Osteoblast (primary cell): ENCODE measurements at regions not wholly inside any gene's neighbourhood (a gene's known extent, or its start where the extent isn't known, plus 50 kb on each side); places are given as distances from the start of the nearest gene placed in this dataset.

Experiments used
- DNase-seq: peaks from one replicate; pipeline ENCODE4 v3.0.0; 2011; ENCODE audit warnings: low spot score, mixed read lengths; ENCODE audit not compliant: insufficient read length; ENCODE audit errors: missing footprints
- H2AFZ ChIP-seq: 2 replicates; pipeline ENCODE4 v1.6.0; 2011; ENCODE audit warnings: mild to moderate bottlenecking, low read length
- H3K27ac ChIP-seq: 2 replicates; pipeline ENCODE4 v1.5.1; 2011; ENCODE audit warnings: mild to moderate bottlenecking, low read depth, low read length, moderate library complexity
- H3K27me3 ChIP-seq: 2 replicates; pipeline ENCODE4 v1.6.0; 2012; ENCODE audit warnings: mild to moderate bottlenecking, control low read depth, inconsistent platforms, low read length, moderate library complexity; ENCODE audit not compliant: insufficient read depth
- H3K36me3 ChIP-seq: 2 replicates; pipeline ENCODE4 v1.5.1; 2011; ENCODE audit warnings: mild to moderate bottlenecking, low read length, control low read depth, moderate library complexity; ENCODE audit not compliant: insufficient read depth
- H3K4me1 ChIP-seq: 2 replicates; pipeline ENCODE4 v1.5.1; 2011; ENCODE audit warnings: mild to moderate bottlenecking, low read length, control low read depth, moderate library complexity; ENCODE audit not compliant: insufficient read depth
- H3K4me2 ChIP-seq: 2 replicates; pipeline ENCODE4 v1.6.0; 2011; ENCODE audit warnings: mild to moderate bottlenecking, low read length; ENCODE audit not compliant: insufficient read depth
- H3K4me3 ChIP-seq: fragments of 200-600 bp; sonication (generic); 3 replicates; pipeline ENCODE4 v1.5.1; 2012; ENCODE audit warnings: mild to moderate bottlenecking, low read length, inconsistent platforms; ENCODE audit not compliant: insufficient read depth
- H3K79me2 ChIP-seq: 2 replicates; pipeline ENCODE4 v1.6.0; 2012; ENCODE audit warnings: mild to moderate bottlenecking, low read length, control low read depth, inconsistent platforms; ENCODE audit not compliant: insufficient read depth
- H3K9me3 ChIP-seq: 2 replicates; pipeline ENCODE4 v1.5.1; 2011; ENCODE audit warnings: low read depth, low read length, control low read depth
- H4K20me1 ChIP-seq: 2 replicates; pipeline ENCODE4 v1.6.0; 2012; ENCODE audit warnings: mild to moderate bottlenecking, low read length, control low read depth; ENCODE audit not compliant: insufficient read depth
- CTCF ChIP-seq: IDR thresholded peaks from 2 replicates; pipeline ENCODE4 v1.5.1; 2011; ENCODE audit warnings: mild to moderate bottlenecking, low read depth, low read length, moderate library complexity; ENCODE audit errors: extremely low read depth

- Histone ChIP-seq H2AFZ (no peak overlapping the region), H3K4me1 (no peaks in the 10 kb centered on the region), H3K79me2 (no peaks in the 10 kb centered on the region), H3K27me3 (peaks cover 7% of the 10 kb centered on the region), H3K36me3 (no peaks in the 10 kb centered on the region), H3K27ac (no peak overlapping the region), H3K9me3 (no peaks in the 10 kb centered on the region), H3K4me2 (no peak overlapping the region), H4K20me1 (no peaks in the 10 kb centered on the region), H3K4me3 (no peak overlapping the region)
- DNase-seq: no peak
- TF ChIP-seq CTCF: no peak
Measured at GRCh38 chr15:78697449-78697848, 56.4 kb upstream of the CHRNB4 start.

- H3K27me3 ChIP-seq: peaks cover 10% of the 10 kb centered on the region
- no peaks in the 10 kb centered on the region for H4K20me1 ChIP-seq
- no peak for TF ChIP-seq CTCF
- no peaks in the 10 kb centered on the region for H3K36me3 ChIP-seq
- no peaks in the 10 kb centered on the region for H3K4me1 ChIP-seq
- DNase-seq: no peak
- no peak overlapping the region for H3K4me3 ChIP-seq
- H3K27ac ChIP-seq: no peak overlapping the region
- no peaks in the 10 kb centered on the region for H3K9me3 ChIP-seq
- H2AFZ ChIP-seq: no peak overlapping the region
- no peaks in the 10 kb centered on the region for H3K79me2 ChIP-seq
- H3K4me2 ChIP-seq: no peak overlapping the region
Measured at GRCh38 chr15:78696436-78696835, 55.4 kb upstream of the CHRNB4 start.

GRCh38 chr15:78695854-78696253 lies 54.8 kb upstream of the CHRNB4 start:
- TF ChIP-seq CTCF: no peak
- H3K9me3 ChIP-seq: no peaks in the 10 kb centered on the region
- no peaks in the 10 kb centered on the region for H3K36me3 ChIP-seq
- DNase-seq: no peak
- H3K27me3 ChIP-seq: peaks cover 13% of the 10 kb centered on the region
- no peak overlapping the region for H3K27ac ChIP-seq
- no peaks in the 10 kb centered on the region for H3K4me1 ChIP-seq
- no peak overlapping the region for H3K4me2 ChIP-seq
- no peak overlapping the region for H3K4me3 ChIP-seq
- H3K79me2 ChIP-seq: no peaks in the 10 kb centered on the region
- H2AFZ ChIP-seq: no peak overlapping the region
- H4K20me1 ChIP-seq: no peaks in the 10 kb centered on the region

GRCh38 chr15:78695046-78695671 lies 54.1 kb upstream of the CHRNB4 start:
- TF ChIP-seq CTCF: no peak
- DNase-seq: no peak
- no peak overlapping the region for H2AFZ ChIP-seq
- no peak overlapping the region for H3K27ac ChIP-seq
- no peaks in the 10 kb centered on the region for H3K36me3 ChIP-seq
- no peak overlapping the region for H3K4me3 ChIP-seq
- H3K4me1 ChIP-seq: no peaks in the 10 kb centered on the region
- peaks cover 13% of the 10 kb centered on the region for H3K27me3 ChIP-seq
- H3K4me2 ChIP-seq: no peak overlapping the region
- no peaks in the 10 kb centered on the region for H3K79me2 ChIP-seq
- H3K9me3 ChIP-seq: no peaks in the 10 kb centered on the region
- no peaks in the 10 kb centered on the region for H4K20me1 ChIP-seq
